ENCODE measurements at regions not wholly inside any gene's neighbourhood (a gene's known extent, or its start where the extent isn't known, plus 50 kb on each side); places are given as distances from the start of the nearest gene placed in this dataset.

- Mint-ChIP-seq H3K36me3 (ENCODE audit: unreplicated experiment) (no peaks in the 10 kb centered on the region), H3K9me3 (ENCODE audit: unreplicated experiment) (peaks cover 16% of the 10 kb centered on the region), H3K4me3 (ENCODE audit: unreplicated experiment) (no peak overlapping the region), H3K4me1 (ENCODE audit: low read depth, unreplicated experiment) (peaks cover 48% of the 10 kb centered on the region), H3K27me3 (ENCODE audit: unreplicated experiment) (peaks cover 10% of the 10 kb centered on the region), H3K27ac (ENCODE audit: unreplicated experiment) (no peak overlapping the region)
- DNase-seq, result no peak
- TF ChIP-seq, protein P1, sequence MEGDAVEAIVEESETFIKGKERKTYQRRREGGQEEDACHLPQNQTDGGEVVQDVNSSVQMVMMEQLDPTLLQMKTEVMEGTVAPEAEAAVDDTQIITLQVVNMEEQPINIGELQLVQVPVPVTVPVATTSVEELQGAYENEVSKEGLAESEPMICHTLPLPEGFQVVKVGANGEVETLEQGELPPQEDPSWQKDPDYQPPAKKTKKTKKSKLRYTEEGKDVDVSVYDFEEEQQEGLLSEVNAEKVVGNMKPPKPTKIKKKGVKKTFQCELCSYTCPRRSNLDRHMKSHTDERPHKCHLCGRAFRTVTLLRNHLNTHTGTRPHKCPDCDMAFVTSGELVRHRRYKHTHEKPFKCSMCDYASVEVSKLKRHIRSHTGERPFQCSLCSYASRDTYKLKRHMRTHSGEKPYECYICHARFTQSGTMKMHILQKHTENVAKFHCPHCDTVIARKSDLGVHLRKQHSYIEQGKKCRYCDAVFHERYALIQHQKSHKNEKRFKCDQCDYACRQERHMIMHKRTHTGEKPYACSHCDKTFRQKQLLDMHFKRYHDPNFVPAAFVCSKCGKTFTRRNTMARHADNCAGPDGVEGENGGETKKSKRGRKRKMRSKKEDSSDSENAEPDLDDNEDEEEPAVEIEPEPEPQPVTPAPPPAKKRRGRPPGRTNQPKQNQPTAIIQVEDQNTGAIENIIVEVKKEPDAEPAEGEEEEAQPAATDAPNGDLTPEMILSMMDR (IDR thresholded peaks at IDR 0.05; ENCODE audit: partially characterized antibody, unreplicated experiment), result no peak
Measured at GRCh38 chr6:167491438-167492099, 166.7 kb downstream of the TTLL2 start.

GRCh38 chr6:167492100-167492449, 167.2 kb downstream of the TTLL2 start:
- Mint-ChIP-seq H3K27me3 (ENCODE audit: unreplicated experiment) (peaks cover 10% of the 10 kb centered on the region), H3K27ac (ENCODE audit: unreplicated experiment) (no peak overlapping the region), H3K4me1 (ENCODE audit: low read depth, unreplicated experiment) (peaks cover 52% of the 10 kb centered on the region), H3K9me3 (ENCODE audit: unreplicated experiment) (peaks cover 16% of the 10 kb centered on the region), H3K36me3 (ENCODE audit: unreplicated experiment) (no peaks in the 10 kb centered on the region), H3K4me3 (ENCODE audit: unreplicated experiment) (no peak overlapping the region)
- TF ChIP-seq, protein P1 (IDR thresholded peaks at IDR 0.05; ENCODE audit: partially characterized antibody, unreplicated experiment), result no peak
- no peak for DNase-seq

GRCh38 chr6:167493310-167493709, 168.4 kb downstream of the TTLL2 start:
- no peak for DNase-seq
- peak overlapping the region; percentile 99 for H3K27ac Mint-ChIP-seq (ENCODE audit: unreplicated experiment)
- H3K9me3 Mint-ChIP-seq (ENCODE audit: unreplicated experiment), result peaks cover 16% of the 10 kb centered on the region
- H3K36me3 Mint-ChIP-seq (ENCODE audit: unreplicated experiment), result no peaks in the 10 kb centered on the region
- peak overlapping the region; percentile 32 for H3K4me3 Mint-ChIP-seq (ENCODE audit: unreplicated experiment)
- TF ChIP-seq, protein P1 (IDR thresholded peaks at IDR 0.05; ENCODE audit: partially characterized antibody, unreplicated experiment), result no peak
- H3K27me3 Mint-ChIP-seq (ENCODE audit: unreplicated experiment), result peaks cover 10% of the 10 kb centered on the region
- H3K4me1 Mint-ChIP-seq (ENCODE audit: low read depth, unreplicated experiment), result peaks cover 50% of the 10 kb centered on the region

DNA sequence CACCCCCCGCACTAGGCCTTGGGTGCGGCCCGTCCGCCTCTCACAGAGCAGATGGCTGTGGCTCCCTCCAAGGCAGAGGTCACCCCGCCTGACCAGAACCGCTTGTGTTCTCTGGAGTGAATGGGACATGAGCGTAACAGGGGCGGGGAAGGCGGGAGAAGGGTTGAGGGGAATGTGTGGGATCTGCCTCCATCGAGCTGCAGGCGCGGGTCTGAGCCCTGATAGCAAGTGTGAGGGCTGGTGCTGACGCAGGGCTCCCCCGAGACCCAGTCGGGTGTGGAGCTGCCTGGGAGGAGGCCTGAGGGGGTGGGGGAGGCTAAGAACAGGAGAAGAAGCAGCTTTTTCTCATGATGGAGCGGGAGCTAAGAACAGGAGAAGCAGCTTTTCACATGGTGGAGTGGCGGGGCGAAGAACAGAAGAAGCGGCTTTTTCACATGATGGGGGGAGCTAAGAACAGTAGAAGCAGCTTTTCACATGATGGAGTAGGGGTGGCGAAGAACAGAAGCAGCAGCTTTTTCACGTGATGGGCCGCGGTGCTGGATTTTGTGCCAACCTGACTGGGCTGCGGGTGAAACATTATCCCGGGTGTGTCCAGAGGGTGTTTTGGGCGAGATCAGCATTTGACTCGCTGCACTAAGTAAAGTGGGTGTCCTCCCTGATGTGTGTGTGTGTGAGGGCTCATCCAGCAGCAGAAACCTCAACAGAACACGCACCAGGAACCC, 169.3 kb downstream of the TTLL2 start:
- peaks cover 16% of the 10 kb centered on the region for H3K9me3 Mint-ChIP-seq (ENCODE audit: unreplicated experiment)
- H3K27me3 Mint-ChIP-seq (ENCODE audit: unreplicated experiment), result peaks cover 10% of the 10 kb centered on the region
- TF ChIP-seq, protein P1 (IDR thresholded peaks at IDR 0.05; ENCODE audit: partially characterized antibody, unreplicated experiment), result no peak
- H3K4me1 Mint-ChIP-seq (ENCODE audit: low read depth, unreplicated experiment), result peaks cover 51% of the 10 kb centered on the region
- peak overlapping the region; percentile 77 for H3K4me3 Mint-ChIP-seq (ENCODE audit: unreplicated experiment)
- DNase-seq, result peak; percentile 78
- no peaks in the 10 kb centered on the region for H3K36me3 Mint-ChIP-seq (ENCODE audit: unreplicated experiment)
- peak overlapping the region; percentile 99 for H3K27ac Mint-ChIP-seq (ENCODE audit: unreplicated experiment)

Data from glutamatergic neuron (in vitro differentiated cells).